ENCODE measurements at regions not wholly inside any gene's neighbourhood (a gene's known extent, or its start where the extent isn't known, plus 50 kb on each side); places are given as distances from the start of the nearest gene placed in this dataset.

- H3K27me3 Mint-ChIP-seq (ENCODE audit: unreplicated experiment), result peaks cover 2% of the 10 kb centered on the region
- H3K36me3 Mint-ChIP-seq (ENCODE audit: unreplicated experiment), result no peaks in the 10 kb centered on the region
- no peak overlapping the region for H3K4me3 Mint-ChIP-seq (ENCODE audit: unreplicated experiment)
- H3K9me3 Mint-ChIP-seq (ENCODE audit: unreplicated experiment), result no peaks in the 10 kb centered on the region
- H3K27ac Mint-ChIP-seq (ENCODE audit: unreplicated experiment), result no peak overlapping the region
- DNase-seq (ENCODE audit: extremely low spot score, unreplicated experiment), result no peak
- H3K4me1 Mint-ChIP-seq (ENCODE audit: unreplicated experiment), result no peaks in the 10 kb centered on the region
- no peak for TF ChIP-seq CTCF (IDR thresholded peaks at IDR 0.05)
These were observed 307.5 kb upstream of the DACH1 start for GRCh38 chr13:72174549-72174948.

- Mint-ChIP-seq H3K27me3 (ENCODE audit: unreplicated experiment) (no peaks in the 10 kb centered on the region), H3K9me3 (ENCODE audit: unreplicated experiment) (no peaks in the 10 kb centered on the region), H3K36me3 (ENCODE audit: unreplicated experiment) (no peaks in the 10 kb centered on the region), H3K4me3 (ENCODE audit: unreplicated experiment) (no peak overlapping the region), H3K4me1 (ENCODE audit: unreplicated experiment) (peaks cover 12% of the 10 kb centered on the region), H3K27ac (ENCODE audit: unreplicated experiment) (no peak overlapping the region)
- TF ChIP-seq CTCF (IDR thresholded peaks at IDR 0.05), result no peak
- no peak for DNase-seq (ENCODE audit: extremely low spot score, unreplicated experiment)
These were observed 303.6 kb upstream of the DACH1 start for GRCh38 chr13:72170571-72170970.

- Mint-ChIP-seq H3K36me3 (ENCODE audit: unreplicated experiment) (no peaks in the 10 kb centered on the region), H3K9me3 (ENCODE audit: unreplicated experiment) (no peaks in the 10 kb centered on the region), H3K4me1 (ENCODE audit: unreplicated experiment) (peaks cover 22% of the 10 kb centered on the region), H3K27ac (ENCODE audit: unreplicated experiment) (no peak overlapping the region), H3K4me3 (ENCODE audit: unreplicated experiment) (no peak overlapping the region), H3K27me3 (ENCODE audit: unreplicated experiment) (no peaks in the 10 kb centered on the region)
- DNase-seq (ENCODE audit: extremely low spot score, unreplicated experiment), result no peak
- no peak for TF ChIP-seq CTCF (IDR thresholded peaks at IDR 0.05)
These were observed 301.3 kb upstream of the DACH1 start for GRCh38 chr13:72168126-72168855.

- H3K4me1 Mint-ChIP-seq (ENCODE audit: unreplicated experiment), result peaks cover 24% of the 10 kb centered on the region
- no peak overlapping the region for H3K4me3 Mint-ChIP-seq (ENCODE audit: unreplicated experiment)
- TF ChIP-seq CTCF (IDR thresholded peaks at IDR 0.05), result no peak
- H3K9me3 Mint-ChIP-seq (ENCODE audit: unreplicated experiment), result no peaks in the 10 kb centered on the region
- H3K27ac Mint-ChIP-seq (ENCODE audit: unreplicated experiment), result peak overlapping the region; percentile 19
- DNase-seq (ENCODE audit: extremely low spot score, unreplicated experiment), result no peak
- no peaks in the 10 kb centered on the region for H3K36me3 Mint-ChIP-seq (ENCODE audit: unreplicated experiment)
- no peaks in the 10 kb centered on the region for H3K27me3 Mint-ChIP-seq (ENCODE audit: unreplicated experiment)
These were observed 299.2 kb upstream of the DACH1 start for GRCh38 chr13:72166102-72166650.

GRCh38 chr13:72165276-72165675, 298.3 kb upstream of the DACH1 start:
- Mint-ChIP-seq H3K4me3 (ENCODE audit: unreplicated experiment) (no peak overlapping the region), H3K4me1 (ENCODE audit: unreplicated experiment) (peaks cover 24% of the 10 kb centered on the region), H3K9me3 (ENCODE audit: unreplicated experiment) (no peaks in the 10 kb centered on the region), H3K27ac (ENCODE audit: unreplicated experiment) (no peak overlapping the region), H3K27me3 (ENCODE audit: unreplicated experiment) (no peaks in the 10 kb centered on the region), H3K36me3 (ENCODE audit: unreplicated experiment) (no peaks in the 10 kb centered on the region)
- TF ChIP-seq CTCF (IDR thresholded peaks at IDR 0.05), result no peak
- no peak for DNase-seq (ENCODE audit: extremely low spot score, unreplicated experiment)

Measured in osteocyte (in vitro differentiated cells).